ENCODE measurements at regions not wholly inside any gene's neighbourhood (a gene's known extent, or its start where the extent isn't known, plus 50 kb on each side); places are given as distances from the start of the nearest gene placed in this dataset.

GRCh38 chr2:191625016-191625415 lies 52.9 kb upstream of the NABP1 start:
- Histone ChIP-seq H3K27ac (no peak overlapping the region), H3K4me1 (peaks cover 4% of the 10 kb centered on the region), H3K27me3 (no peaks in the 10 kb centered on the region), H3K36me3 (no peaks in the 10 kb centered on the region), H3K4me3 (no peak overlapping the region), H3K9me3 (no peaks in the 10 kb centered on the region)
- peak; percentile 62 for DNase-seq
- TF ChIP-seq, protein P1, sequence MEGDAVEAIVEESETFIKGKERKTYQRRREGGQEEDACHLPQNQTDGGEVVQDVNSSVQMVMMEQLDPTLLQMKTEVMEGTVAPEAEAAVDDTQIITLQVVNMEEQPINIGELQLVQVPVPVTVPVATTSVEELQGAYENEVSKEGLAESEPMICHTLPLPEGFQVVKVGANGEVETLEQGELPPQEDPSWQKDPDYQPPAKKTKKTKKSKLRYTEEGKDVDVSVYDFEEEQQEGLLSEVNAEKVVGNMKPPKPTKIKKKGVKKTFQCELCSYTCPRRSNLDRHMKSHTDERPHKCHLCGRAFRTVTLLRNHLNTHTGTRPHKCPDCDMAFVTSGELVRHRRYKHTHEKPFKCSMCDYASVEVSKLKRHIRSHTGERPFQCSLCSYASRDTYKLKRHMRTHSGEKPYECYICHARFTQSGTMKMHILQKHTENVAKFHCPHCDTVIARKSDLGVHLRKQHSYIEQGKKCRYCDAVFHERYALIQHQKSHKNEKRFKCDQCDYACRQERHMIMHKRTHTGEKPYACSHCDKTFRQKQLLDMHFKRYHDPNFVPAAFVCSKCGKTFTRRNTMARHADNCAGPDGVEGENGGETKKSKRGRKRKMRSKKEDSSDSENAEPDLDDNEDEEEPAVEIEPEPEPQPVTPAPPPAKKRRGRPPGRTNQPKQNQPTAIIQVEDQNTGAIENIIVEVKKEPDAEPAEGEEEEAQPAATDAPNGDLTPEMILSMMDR (IDR thresholded peaks at IDR 0.05) = no peak
- ATAC-seq = peak; percentile 64
- intact Hi-C loops (cut with DNase I) = no loop called here

- Histone ChIP-seq H3K9me3 (no peaks in the 10 kb centered on the region), H3K27ac (no peak overlapping the region), H3K27me3 (no peaks in the 10 kb centered on the region), H3K4me1 (peaks cover 4% of the 10 kb centered on the region), H3K36me3 (no peaks in the 10 kb centered on the region), H3K4me3 (no peak overlapping the region)
- ATAC-seq = no peak
- DNase-seq = no peak
- TF ChIP-seq, protein P1 (IDR thresholded peaks at IDR 0.05) = no peak
- intact Hi-C loops (cut with DNase I) = no loop called here
Observed at GRCh38 chr2:191625446-191625845, 52.5 kb upstream of the NABP1 start.

GRCh38 chr2:191626497-191627151 lies 51.3 kb upstream of the NABP1 start:
- no peaks in the 10 kb centered on the region for H3K9me3 ChIP-seq
- H3K4me1 ChIP-seq = peaks cover 4% of the 10 kb centered on the region
- no peaks in the 10 kb centered on the region for H3K36me3 ChIP-seq
- ATAC-seq = no peak
- no peaks in the 10 kb centered on the region for H3K27me3 ChIP-seq
- DNase-seq = no peak
- H3K4me3 ChIP-seq = no peak overlapping the region
- intact Hi-C loops (cut with DNase I) = no loop called here
- no peak overlapping the region for H3K27ac ChIP-seq
- TF ChIP-seq, protein P1 (IDR thresholded peaks at IDR 0.05) = no peak

DNA sequence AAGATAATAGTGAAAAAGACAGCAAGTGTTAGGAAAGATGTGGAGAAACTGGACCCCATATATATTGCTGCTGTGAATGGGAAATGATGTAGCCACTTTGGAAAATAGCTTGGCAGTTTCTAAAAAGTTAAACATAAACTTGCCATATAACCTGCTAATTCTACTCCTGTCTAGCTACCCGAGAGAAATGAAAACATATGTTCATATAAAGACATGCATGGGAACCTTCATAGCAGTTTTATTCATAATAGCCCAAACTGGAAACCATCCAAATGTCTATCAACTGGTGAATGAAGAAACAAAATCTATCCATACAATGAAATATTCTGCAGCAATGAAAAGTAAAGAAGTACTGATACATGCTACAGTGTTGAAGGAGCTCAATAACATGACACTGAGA lies 50.4 kb upstream of the NABP1 start:
- DNase-seq (no peak), ATAC-seq (no peak)
- no peaks in the 10 kb centered on the region for H3K9me3 ChIP-seq
- no peak overlapping the region for H3K4me3 ChIP-seq
- H3K36me3 ChIP-seq = no peaks in the 10 kb centered on the region
- no peak overlapping the region for H3K27ac ChIP-seq
- H3K4me1 ChIP-seq = peaks cover 4% of the 10 kb centered on the region
- TF ChIP-seq, protein P1 (IDR thresholded peaks at IDR 0.05) = no peak
- H3K27me3 ChIP-seq = no peaks in the 10 kb centered on the region
- intact Hi-C loops (cut with DNase I) = no loop called here
